Kidney (tissue), 13 donors: ENCODE measurements at regions not wholly inside any gene's neighbourhood (a gene's known extent, or its start where the extent isn't known, plus 50 kb on each side); places are given as distances from the start of the nearest gene placed in this dataset.

Experiments used
- DNase-seq, 5 donors: peaks; one replicate each; pipeline ENCODE4 v3.0.0-alpha.2; 2013 to 2020
- FAIRE-seq: peaks from 2 replicates; lab custom pipeline; 2012; peaks lifted over from hg19 to GRCh38; lab: Jason Lieb, UNC
- H3K27ac ChIP-seq, 2 donors: one replicate each; pipeline ENCODE4 v1.7.0; 2013; ENCODE audit warnings: low read depth in 2 of 2, low read length in 2 of 2, inconsistent platforms in 1 of 2
- H3K27me3 ChIP-seq: one replicate; pipeline ENCODE4 v1.7.1; 2013; ENCODE audit warnings: low read length, inconsistent platforms; ENCODE audit not compliant: control insufficient read depth, insufficient read depth
- H3K36me3 ChIP-seq, 3 donors: one replicate each; pipeline versions ENCODE4 v1.7.0 to v1.7.1; 2013; ENCODE audit warnings: low read length in 3 of 3, control low read depth in 1 of 3, inconsistent platforms in 1 of 3; ENCODE audit not compliant: insufficient read depth in 3 of 3, control insufficient read depth in 2 of 3
- H3K4me1 ChIP-seq, 3 donors: one replicate each; pipeline versions ENCODE4 v1.7.0 to v1.7.1; 2013; ENCODE audit warnings: low read length in 3 of 3, inconsistent platforms in 1 of 3, low read depth in 1 of 3; ENCODE audit not compliant: control insufficient read depth in 2 of 3, insufficient read depth in 2 of 3
- H3K4me3 ChIP-seq, 3 donors: one replicate each; pipeline versions ENCODE4 v1.7.0 to v1.8.1; 2013; ENCODE audit warnings: low read length in 3 of 3, control low read depth in 1 of 3, inconsistent platforms in 1 of 3
- H3K9ac ChIP-seq, 3 donors: one replicate each; pipeline versions ENCODE4 v1.7.0 to v1.7.1; 2013; ENCODE audit warnings: low read length in 3 of 3, control low read depth in 1 of 3, inconsistent platforms in 1 of 3
- H3K9me3 ChIP-seq, 3 donors: one replicate each; pipeline versions ENCODE4 v1.7.0 to v1.7.1; 2013; ENCODE audit warnings: low read length in 3 of 3, control low read depth in 1 of 3, inconsistent platforms in 1 of 3; ENCODE audit not compliant: control insufficient read depth in 2 of 3, insufficient read depth in 1 of 3
- intact Hi-C: fragments of 100-400 bp; cut with DNase I; formaldehyde crosslinking; loops from one replicate; pipeline ENCODE4 v1.11.1; 2022
- TF ChIP-seq, protein P1 (sequence below): IDR thresholded peaks from 3 replicates; pipeline ENCODE4 v1.5.1; 2012; ENCODE audit warnings: mild to moderate bottlenecking, moderate library complexity, borderline replicate concordance; ENCODE audit not compliant: insufficient read depth; ENCODE audit errors: extremely low read depth
- donor health status: control.
- donor health status: control.
- donor health status: control.
- donor health status: control.
- donor health status: control.
- donor health status: DM: yes; HTN: yes; CAD: no.
- donor health status: Normal renal cell carcinoma (clear cell type).

GRCh38 chr7:42693722-42694121 lies 218.1 kb downstream of the C7orf25 start:
- H3K9me3 ChIP-seq: no peaks in the 10 kb centered on the region
- H3K4me3 ChIP-seq: no peak overlapping the region
- no peak overlapping the region for H3K9ac ChIP-seq
- DNase-seq: no peak
- FAIRE-seq: no peak
- H3K27ac ChIP-seq: no peak overlapping the region
- no peaks in the 10 kb centered on the region for H3K4me1 ChIP-seq
- no peaks in the 10 kb centered on the region for H3K36me3 ChIP-seq
- no peaks in the 10 kb centered on the region for H3K27me3 ChIP-seq
- intact Hi-C loops: no loop called here
- TF ChIP-seq, protein P1, sequence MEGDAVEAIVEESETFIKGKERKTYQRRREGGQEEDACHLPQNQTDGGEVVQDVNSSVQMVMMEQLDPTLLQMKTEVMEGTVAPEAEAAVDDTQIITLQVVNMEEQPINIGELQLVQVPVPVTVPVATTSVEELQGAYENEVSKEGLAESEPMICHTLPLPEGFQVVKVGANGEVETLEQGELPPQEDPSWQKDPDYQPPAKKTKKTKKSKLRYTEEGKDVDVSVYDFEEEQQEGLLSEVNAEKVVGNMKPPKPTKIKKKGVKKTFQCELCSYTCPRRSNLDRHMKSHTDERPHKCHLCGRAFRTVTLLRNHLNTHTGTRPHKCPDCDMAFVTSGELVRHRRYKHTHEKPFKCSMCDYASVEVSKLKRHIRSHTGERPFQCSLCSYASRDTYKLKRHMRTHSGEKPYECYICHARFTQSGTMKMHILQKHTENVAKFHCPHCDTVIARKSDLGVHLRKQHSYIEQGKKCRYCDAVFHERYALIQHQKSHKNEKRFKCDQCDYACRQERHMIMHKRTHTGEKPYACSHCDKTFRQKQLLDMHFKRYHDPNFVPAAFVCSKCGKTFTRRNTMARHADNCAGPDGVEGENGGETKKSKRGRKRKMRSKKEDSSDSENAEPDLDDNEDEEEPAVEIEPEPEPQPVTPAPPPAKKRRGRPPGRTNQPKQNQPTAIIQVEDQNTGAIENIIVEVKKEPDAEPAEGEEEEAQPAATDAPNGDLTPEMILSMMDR: no peak

- no peaks in the 10 kb centered on the region for H3K27me3 ChIP-seq
- no peaks in the 10 kb centered on the region for H3K36me3 ChIP-seq
- no peaks in the 10 kb centered on the region for H3K4me1 ChIP-seq
- intact Hi-C loops: no loop called here
- H3K4me3 ChIP-seq: no peak overlapping the region
- FAIRE-seq (no peak), DNase-seq (no peak)
- no peaks in the 10 kb centered on the region for H3K9me3 ChIP-seq
- H3K9ac ChIP-seq: no peak overlapping the region
- no peak overlapping the region for H3K27ac ChIP-seq
- TF ChIP-seq, protein P1: no peak
Observed at GRCh38 chr7:42692621-42693020, 219.2 kb downstream of the C7orf25 start.

DNA sequence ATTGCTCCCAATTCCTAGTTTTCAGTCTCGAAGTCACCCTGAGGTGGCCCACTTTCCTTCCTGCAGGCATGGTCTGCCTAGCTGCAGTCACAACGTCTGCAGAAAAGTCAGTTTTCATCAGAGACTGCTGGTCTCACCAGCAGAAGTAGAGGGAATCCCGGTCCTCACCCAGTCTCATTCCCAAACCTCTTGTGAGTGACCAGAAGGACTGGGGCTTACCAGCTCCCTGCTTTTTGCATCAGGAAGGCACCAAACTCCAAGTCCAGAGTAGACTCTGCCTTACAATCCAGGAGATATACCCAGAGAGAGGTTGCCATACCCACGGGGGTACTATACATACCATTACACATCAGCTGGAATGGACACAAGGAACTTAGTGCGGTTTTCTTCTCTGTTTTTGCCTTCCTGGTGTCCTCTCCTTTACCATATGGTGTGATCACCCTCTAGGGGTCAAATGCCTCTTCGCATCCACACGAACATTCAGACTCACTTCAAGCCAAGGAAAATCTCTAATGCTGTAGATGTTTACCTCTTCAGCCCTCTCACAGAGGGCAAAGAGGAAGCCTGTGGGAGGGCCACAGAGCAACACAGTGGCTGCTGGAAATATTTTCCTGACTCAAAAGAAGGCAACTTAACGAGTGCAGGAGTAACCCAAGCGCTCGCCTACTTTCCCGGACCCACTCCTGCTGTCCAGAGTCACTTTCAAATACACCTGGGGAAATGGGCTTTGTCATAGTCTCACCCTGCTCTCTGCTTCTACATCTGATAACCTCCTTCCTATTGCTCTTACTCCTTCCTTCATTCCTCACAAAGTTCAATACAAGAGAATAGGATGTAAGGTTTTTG lies 220.9 kb downstream of the C7orf25 start:
- Histone ChIP-seq H3K4me1 (no peaks in the 10 kb centered on the region), H3K9ac (no peak overlapping the region), H3K27ac (no peak overlapping the region), H3K27me3 (no peaks in the 10 kb centered on the region), H3K9me3 (no peaks in the 10 kb centered on the region), H3K4me3 (no peak overlapping the region), H3K36me3 (no peaks in the 10 kb centered on the region)
- intact Hi-C loops: no loop called here
- TF ChIP-seq, protein P1: no peak
- no peak for FAIRE-seq
- DNase-seq: peak in 4 of 5 donors; percentile 53 to 76 (median 60)

DNA sequence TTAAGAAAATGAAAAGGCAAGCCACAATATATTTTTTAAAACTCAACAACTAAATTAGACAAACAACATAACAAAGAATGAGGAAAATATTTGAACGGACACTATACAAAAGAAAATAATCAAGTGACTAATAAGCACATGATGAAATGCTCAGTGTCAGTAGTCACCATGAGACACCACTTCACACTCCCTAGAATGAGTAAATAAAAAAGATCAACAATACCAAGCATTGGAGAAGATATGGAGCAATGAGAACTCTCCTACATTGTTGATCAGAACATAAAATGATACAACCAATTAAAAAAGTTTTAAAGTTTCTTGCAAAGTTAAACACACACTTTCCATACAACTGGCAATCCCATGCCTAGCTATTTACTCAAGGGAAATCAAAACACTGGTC lies 222.2 kb downstream of the C7orf25 start:
- intact Hi-C loops: no loop called here
- H3K4me3 ChIP-seq: no peak overlapping the region
- H3K9me3 ChIP-seq: no peaks in the 10 kb centered on the region
- H3K4me1 ChIP-seq: no peaks in the 10 kb centered on the region
- no peaks in the 10 kb centered on the region for H3K27me3 ChIP-seq
- DNase-seq: no peak
- H3K9ac ChIP-seq: no peak overlapping the region
- FAIRE-seq: no peak
- H3K36me3 ChIP-seq: no peaks in the 10 kb centered on the region
- no peak overlapping the region for H3K27ac ChIP-seq
- TF ChIP-seq, protein P1: no peak
